ENCODE measurements at regions not wholly inside any gene's neighbourhood (a gene's known extent, or its start where the extent isn't known, plus 50 kb on each side); places are given as distances from the start of the nearest gene placed in this dataset.

DNA sequence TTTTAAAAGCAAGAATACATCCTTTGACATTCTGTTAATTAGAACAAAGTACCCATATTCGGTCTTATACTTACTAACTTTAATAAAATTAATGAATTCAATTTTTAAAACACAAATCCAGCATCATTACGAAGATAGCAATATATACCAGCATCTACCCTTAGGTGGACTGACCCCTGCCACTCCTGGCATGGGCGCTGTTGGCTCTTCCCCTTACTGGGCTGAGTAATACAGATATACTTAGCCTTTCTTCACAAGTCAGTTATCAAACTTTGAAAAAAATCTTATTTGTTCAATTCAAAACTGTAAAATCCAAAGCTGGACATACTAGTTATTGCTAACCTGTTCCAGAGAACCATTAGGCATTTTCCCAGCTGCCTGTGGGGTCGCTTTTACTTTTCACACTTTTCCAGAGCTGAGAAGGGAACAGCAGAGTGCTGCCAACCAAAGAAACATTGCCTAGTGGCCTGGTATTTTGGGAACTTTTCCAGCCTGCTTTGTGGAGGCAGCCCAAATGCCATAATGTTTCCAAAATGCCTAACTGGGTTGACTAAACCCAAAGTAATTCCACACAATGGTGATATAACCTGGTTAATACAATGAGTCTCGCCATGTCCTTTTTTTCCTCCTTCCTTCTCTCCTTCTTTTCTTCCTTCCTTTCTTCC, 424.7 kb upstream of the ADGRL2 start:
- no peak for DNase-seq

- no peak for DNase-seq
These were observed 426.3 kb upstream of the ADGRL2 start for GRCh38 chr1:81374481-81374880.

DNA sequence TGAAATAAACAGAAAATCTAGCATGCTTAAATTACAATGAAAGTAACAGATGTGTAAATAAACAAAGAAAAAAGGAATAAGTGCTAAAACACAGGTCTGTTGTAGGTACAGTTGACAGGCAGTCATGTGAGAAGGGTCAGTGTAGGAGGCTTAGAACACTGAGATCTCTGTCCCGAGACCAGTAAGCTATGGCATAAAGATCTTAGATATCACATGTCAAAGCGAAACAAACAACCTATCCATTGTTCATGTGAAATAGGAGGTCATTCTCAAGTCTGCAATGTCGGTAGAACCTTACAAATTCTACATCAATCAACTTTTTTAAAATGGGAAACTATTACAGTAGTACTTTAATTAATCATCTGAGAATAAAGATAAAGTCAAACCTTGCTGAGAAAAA, 428.9 kb upstream of the ADGRL2 start:
- no peak for DNase-seq

DNA sequence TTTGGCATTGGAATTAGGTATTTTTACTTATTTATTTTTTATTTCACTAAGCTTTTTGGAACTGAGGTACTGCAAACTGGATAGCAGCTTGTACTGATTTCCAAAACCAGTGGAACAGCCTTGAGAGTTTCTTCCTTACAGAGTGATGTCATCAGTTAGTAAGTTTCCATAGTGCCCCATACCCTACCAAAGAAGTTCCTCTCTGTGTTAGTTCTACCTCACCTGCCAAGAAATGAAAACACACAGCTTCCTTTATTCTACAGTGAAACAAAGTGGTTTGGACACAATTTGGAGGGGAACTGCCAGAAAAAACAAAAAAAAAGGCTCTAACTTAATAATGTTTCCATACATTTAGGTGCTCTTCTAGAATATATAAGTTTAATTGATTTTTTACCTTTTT, 430.9 kb upstream of the ADGRL2 start:
- DNase-seq: no peak

GRCh38 chr1:81366173-81366572, 434.6 kb upstream of the ADGRL2 start:
- DNase-seq: no peak

GRCh38 chr1:81364088-81364487, 436.6 kb upstream of the ADGRL2 start:
- no peak for DNase-seq

- no peak for DNase-seq
These were observed 442.6 kb upstream of the ADGRL2 start for GRCh38 chr1:81358151-81358550.

- DNase-seq: no peak
These were observed 448.9 kb upstream of the ADGRL2 start for GRCh38 chr1:81351864-81352263.

DNA sequence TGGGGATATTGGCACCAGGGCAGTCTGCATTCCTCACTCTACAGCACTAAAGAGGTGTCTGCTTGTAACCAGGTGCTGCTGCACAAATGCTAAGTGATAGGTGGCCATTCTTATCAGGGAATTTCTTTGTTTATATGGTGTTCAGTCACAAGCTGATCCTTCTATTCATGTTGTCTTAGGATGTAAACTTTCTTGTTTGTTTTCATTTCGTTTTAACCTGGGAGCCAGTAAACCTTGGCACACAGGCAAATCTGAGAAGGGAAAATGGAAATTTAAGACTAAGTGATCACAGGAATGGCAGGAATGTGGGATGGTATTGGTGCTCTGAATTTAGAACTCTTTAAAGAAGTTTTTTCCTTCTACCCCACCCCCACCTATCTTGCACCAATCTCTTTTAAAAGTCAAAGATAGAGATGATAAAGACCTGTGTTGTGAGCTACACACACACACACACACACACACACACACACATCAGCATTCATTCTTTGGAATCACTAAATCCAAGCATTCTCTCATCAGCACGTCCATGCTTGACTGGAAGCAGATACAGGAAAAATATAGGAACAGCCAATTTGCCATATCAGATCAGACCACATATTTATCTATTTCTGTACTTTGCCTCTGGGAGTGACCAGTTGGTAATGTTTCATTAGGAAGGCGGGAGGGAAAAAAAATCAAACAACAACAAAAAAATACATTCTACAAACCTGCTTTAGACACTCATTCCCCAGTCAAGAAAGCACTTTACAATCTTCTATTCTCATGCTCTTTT, 451.4 kb upstream of the ADGRL2 start:
- no peak for DNase-seq

GRCh38 chr1:81345110-81345509, 455.6 kb upstream of the ADGRL2 start:
- no peak for DNase-seq

- no peak for DNase-seq
These were observed 460.5 kb upstream of the ADGRL2 start for GRCh38 chr1:81340239-81340638.

- DNase-seq: no peak
These were observed 463.5 kb upstream of the ADGRL2 start for GRCh38 chr1:81337226-81337625.

DNA sequence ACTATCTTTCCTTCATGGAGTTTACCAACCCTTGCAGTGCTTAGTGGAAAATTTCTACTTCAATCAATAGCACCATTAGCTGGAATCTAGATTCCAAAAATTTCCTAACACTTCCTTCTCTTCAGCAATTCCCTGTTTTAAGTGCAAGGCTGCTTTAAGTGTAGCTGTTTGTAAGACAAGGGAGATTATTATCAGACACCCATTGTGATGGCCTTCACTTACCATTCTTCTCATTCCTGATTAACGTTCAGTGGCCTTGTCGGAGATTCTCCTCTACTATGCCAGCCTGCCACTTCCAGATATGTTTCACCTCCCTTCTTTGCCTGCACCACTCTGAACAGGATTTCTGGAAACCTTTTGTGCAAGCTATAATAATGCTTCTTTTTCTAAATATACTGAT, 464.9 kb upstream of the ADGRL2 start:
- DNase-seq: no peak

DNA sequence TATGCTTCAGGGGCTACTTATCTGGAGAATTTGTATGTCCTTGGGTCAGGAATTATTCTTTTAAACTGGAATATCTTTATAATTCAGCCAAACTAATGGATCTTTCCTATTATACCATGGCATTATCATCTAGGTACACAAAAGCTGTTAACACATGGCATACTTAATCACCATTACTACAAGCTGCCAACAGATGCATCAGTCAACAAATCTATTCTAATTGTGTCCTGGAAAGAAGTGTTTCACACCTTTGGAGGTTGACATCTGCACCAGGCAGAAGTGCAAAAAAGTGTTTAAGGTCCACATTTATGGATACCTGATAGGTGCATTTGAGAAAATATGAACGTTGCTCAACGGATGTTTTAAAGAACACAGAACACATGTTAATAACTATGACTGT, 470.2 kb upstream of the ADGRL2 start:
- no peak for DNase-seq

DNA sequence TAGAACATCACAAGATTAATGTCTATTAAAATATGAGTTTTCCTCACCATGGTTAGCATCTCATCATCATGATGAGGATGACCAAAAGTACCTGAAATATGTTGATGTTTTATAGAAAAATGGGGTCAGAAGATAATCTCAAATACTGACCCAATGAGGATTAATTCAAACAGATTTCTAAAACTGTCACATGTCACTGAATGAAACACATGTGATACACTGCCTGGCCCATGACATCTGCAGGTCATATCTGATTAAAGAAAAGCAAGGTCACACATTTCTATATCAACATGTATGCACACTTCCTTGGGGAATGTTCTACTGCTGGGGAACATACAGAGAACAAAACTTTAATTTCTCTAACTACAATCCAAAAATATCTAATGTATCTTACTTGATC, 470.6 kb upstream of the ADGRL2 start:
- no peak for DNase-seq

DNA sequence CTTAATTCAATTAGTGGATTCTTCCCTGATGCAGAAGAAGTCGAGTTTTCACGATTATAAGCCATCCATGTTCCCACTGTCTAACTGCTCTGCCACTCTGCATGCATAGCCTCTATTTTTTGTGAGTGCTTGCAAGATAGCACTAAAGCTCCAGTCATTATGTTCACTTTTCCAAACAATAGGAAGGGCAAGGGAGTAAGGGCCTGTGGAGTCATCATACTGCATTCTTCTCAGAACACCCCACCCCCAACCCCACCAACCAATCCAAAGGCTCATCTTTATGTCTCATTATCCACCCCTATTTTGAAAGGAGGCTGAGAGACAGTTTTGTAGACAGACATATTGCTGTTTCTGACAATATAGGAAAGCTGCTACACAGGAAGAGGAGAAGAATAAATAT, 471.7 kb upstream of the ADGRL2 start:
- no peak for DNase-seq

DNA sequence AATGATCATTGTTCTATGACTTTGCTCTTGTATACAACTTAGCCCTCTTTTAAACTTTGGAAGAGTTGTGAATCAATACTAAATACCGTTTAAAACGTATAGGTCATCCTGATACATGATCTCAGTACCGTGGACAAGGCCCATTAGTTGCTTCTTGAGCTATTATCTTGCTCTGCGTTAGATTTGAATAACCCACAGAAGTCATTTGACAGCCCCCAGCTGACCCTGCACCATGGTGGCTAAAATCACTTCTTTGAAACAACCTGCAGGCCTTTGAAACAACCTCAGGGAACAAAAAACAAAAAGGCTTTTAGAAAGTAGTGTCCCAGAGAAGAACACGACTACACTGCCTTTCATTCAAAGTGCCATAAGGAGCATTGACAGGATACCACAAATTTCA, 473.0 kb upstream of the ADGRL2 start:
- DNase-seq: no peak

DNA sequence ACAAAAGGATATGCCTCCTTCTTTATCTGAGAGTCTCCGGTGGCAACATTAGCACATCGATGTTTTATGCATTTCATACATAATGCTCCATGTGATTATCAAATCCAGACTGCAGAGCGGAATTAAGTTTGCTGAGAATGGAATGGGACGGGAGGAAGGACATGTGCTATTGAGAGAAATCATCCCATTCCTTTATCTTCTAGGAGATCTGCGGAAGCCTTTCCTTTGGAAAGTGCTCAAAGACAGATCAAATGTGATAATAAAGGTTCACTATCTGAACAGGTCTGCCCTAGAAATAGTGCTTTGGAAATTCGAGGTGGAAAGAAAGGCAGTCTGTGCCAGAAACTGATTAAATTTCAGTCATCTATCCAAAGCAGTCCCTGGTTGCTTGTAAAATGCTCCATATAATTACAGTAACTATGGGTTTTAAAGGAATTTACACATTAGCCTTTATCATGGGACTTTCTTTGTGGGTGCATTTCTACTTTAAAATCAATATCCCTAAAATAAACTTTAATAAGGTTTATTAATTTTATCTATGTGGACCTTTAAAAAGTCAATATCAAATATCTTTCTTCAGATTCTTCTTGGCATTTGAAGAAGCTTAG, 473.5 kb upstream of the ADGRL2 start:
- DNase-seq: no peak

DNA sequence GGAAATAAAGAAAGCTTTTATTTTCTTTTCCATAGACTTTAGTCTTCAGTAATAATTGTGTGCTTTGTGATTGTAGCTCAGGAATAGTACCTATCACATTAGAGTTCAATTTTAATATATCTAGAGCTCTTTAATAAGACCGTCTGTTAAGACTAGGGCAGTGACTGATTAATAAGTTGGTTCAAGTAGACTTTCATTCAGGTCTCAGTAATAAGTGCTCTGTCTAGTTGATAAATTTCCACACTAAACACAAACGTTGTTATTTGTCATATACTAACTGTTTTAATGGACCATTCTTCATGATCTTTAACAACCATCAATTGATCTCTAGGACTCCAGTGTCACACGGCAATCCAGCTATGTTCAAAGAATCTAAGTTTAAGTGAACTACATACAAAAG, 474.5 kb upstream of the ADGRL2 start:
- DNase-seq: no peak

DNA sequence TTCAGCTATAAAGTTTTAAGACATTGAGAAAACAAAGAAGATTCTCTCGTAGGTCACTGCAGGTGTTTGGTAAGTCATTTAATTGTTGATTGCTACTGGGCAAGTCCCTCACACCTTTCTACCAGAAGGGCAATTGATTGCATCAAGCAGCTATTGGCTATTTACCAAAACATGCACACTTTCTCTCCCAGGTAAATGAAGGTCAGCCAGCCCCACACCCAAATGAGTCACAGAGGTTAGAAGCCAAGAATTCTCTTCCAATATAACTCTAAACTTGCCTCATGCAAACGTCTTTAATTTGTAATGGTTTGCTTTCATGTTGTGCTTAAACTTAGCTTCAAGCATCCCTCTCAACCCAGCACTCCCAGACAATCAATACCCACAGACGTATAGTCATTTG, 475.3 kb upstream of the ADGRL2 start:
- no peak for DNase-seq

- DNase-seq: no peak
These were observed 476.9 kb upstream of the ADGRL2 start for GRCh38 chr1:81323862-81324261.

DNA sequence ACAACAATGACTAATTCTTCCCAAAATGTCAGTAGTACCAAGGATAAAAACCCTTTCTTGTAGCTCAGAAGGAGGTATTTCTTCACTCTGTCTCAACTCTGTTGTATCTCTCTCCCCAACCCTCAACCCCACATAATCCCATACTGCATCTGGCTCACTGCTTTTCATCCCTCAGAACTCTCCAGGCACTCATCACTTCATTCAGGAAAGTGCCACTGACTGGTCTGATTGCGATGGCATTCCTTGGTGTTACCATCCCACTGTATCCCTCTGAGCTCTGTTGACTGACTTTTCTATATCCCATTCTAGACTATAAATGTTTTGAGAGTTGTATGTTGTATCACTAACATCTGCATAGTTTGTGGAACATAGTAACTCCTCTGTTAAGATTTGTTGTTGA, 483.5 kb upstream of the ADGRL2 start:
- no peak for DNase-seq

- DNase-seq: no peak
These were observed 486.1 kb upstream of the ADGRL2 start for GRCh38 chr1:81314513-81315233.

- no peak for DNase-seq
These were observed 487.4 kb upstream of the ADGRL2 start for GRCh38 chr1:81313289-81313688.

Data from femur (tissue), 1 donor.